ENCODE measurements at regions not wholly inside any gene's neighbourhood (a gene's known extent, or its start where the extent isn't known, plus 50 kb on each side); places are given as distances from the start of the nearest gene placed in this dataset.

- no peak for TF ChIP-seq FOXK2 (conservative IDR thresholded peaks at IDR 0.05 in 1 of 2, IDR thresholded peaks at IDR 0.05 in 1 of 2; ENCODE audit: low read depth in 2 of 2)
- no peak for TF ChIP-seq ZBTB34 (CRISPR knock-in tag; IDR thresholded peaks at IDR 0.05)
- TF ChIP-seq KAT2B (IDR thresholded peaks at IDR 0.05; ENCODE audit: low read depth, low read length), result no peak
- no peak for TF ChIP-seq ZNF830 (CRISPR knock-in tag; IDR thresholded peaks at IDR 0.05)
- no peak for TF ChIP-seq NCOA4 (IDR thresholded peaks at IDR 0.05; ENCODE audit: partially characterized antibody)
- TF ChIP-seq HBP1 (CRISPR knock-in tag; IDR thresholded peaks at IDR 0.05), result no peak
- TF ChIP-seq ZNF143 (CRISPR knock-in tag; IDR thresholded peaks at IDR 0.05), result no peak
These were observed 255.3 kb upstream of the RAB6C start for GRCh38 chr2:129724021-129724757.
